Body of pancreas (tissue), 4 donors: ENCODE measurements at regions not wholly inside any gene's neighbourhood (a gene's known extent, or its start where the extent isn't known, plus 50 kb on each side); places are given as distances from the start of the nearest gene placed in this dataset. TPM values are rescaled to one million over a fixed set of nuclear protein-coding genes. Genes with fewer than 3 reads are reported as not detected.
"Not testable (repeated sequence)": the region's sequence is repeated elsewhere in the genome, so short reads cannot be mapped to it uniquely, and the experiment has no call there.

Experiments
- ATAC-seq: fragments of 150-250 bp; one replicate; pipeline ENCODE4 v1.9.1; 2016
- DNase-seq, 4 donors: peaks; one replicate each; pipeline ENCODE4 v3.0.0-alpha.2; 2019
- H3K27ac ChIP-seq, 4 donors: fragments of 200-600 bp; sonication (generic); 1 replicate in 3 of 4; 2 replicates in 1 of 4; pipeline versions ENCODE4 v1.5.1 to v1.6.1; 2016 to 2019; ENCODE audit warnings: mild to moderate bottlenecking in 1 of 4, mixed read lengths in 1 of 4, moderate library complexity in 1 of 4
- H3K27me3 ChIP-seq, 2 donors: fragments of 200-600 bp; sonication (generic); one replicate each; pipeline ENCODE4 v1.6.0; 2016; ENCODE audit warnings: mild to moderate bottlenecking in 1 of 2
- H3K36me3 ChIP-seq, 2 donors: fragments of 200-600 bp; sonication (generic); replicated peaks in 1 of 2; 2 replicates each; pipeline ENCODE4 v1.5.1; 2016; ENCODE audit warnings: low read depth in 2 of 2; ENCODE audit not compliant: insufficient read depth in 1 of 2
- H3K4me1 ChIP-seq: fragments of 200-600 bp; sonication (generic); one replicate; pipeline ENCODE4 v1.6.0; 2016
- H3K4me3 ChIP-seq, 2 donors: fragments of 200-600 bp; sonication (generic); 1 replicate in 1 of 2; 2 replicates in 1 of 2; pipeline ENCODE4 v1.5.1; 2016 to 2019
- H3K9me3 ChIP-seq, 3 donors: fragments of 200-600 bp; sonication (generic); 1 replicate in 2 of 3; 2 replicates in 1 of 3; pipeline ENCODE4 v1.5.1; 2016
- WGBS, 2 donors: methylation state at CpG; one replicate each; pipeline ENCODE4 v1.1.5; 2017; 5-methylcytosine and 5-hydroxymethylcytosine counted together
- intact Hi-C: fragments of 100-400 bp; cut with DNase I; formaldehyde crosslinking; loops from one replicate; pipeline ENCODE4 v1.15.1; 2023
- small RNA-seq: library from RNA; depleted of rRNA; stranded (forward); fragments of <200 nt; gene quantifications from one replicate; pipeline ENCODE3, GENCODE V24; 2016

- H3K27me3 ChIP-seq, H3K36me3 ChIP-seq, intact Hi-C loops, H3K4me3 ChIP-seq, ATAC-seq, H3K4me1 ChIP-seq, H3K9me3 ChIP-seq, DNase-seq, H3K27ac ChIP-seq: not testable (repeated sequence)
- WGBS, 2 donors: no CpG with 5 or more reads among the region's 2 CpGs
Observed at GRCh38 chrY:18855184-18855583, 81.6 kb upstream of the HSFY2 start.

DNA sequence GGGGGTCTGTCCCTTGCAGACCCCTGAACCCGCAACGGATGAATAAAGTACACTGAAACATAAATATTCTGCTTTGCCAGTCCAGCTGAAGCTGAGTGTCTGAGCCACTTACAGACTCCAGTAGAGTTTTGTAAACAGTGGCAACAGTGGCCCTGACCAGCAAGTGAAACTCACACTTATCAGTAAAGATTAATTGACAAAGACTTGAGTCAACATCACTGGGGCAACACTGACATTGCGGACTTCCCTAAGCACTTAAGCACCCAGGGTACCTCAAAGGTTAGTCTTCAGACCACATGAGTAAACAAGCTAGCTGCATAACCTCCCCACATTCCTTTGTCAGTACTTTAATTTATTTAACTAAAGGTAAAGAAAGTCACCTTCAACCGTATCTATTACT is 79.8 kb upstream of the HSFY2 start:
- intact Hi-C loops, H3K27ac ChIP-seq, H3K4me1 ChIP-seq, DNase-seq, ATAC-seq, H3K9me3 ChIP-seq, H3K36me3 ChIP-seq, H3K4me3 ChIP-seq, H3K27me3 ChIP-seq: not testable (repeated sequence)
- no CpG with 5 or more reads among the region's 4 CpGs for WGBS, 2 donors

DNA sequence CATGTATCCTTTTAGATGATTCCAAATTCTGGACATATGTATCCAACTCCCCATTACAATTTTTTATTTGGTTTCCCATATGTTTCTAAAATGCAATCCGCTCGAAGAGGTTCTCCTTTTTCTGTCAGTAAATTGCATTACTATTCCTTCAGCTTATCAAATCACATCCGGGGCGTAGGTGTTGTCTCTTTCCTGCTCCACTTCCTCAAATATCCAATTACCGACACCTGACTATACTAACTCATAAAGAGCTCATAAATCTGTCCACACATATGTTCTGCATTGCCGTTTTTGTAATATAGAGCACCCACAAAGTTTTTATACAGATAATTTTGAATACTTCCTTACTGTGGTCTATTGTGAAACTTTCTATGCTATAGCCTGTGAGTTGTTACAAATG is 63.1 kb upstream of the HSFY2 start:
- ATAC-seq, H3K27ac ChIP-seq, DNase-seq, H3K4me1 ChIP-seq, H3K4me3 ChIP-seq, H3K9me3 ChIP-seq, H3K36me3 ChIP-seq, intact Hi-C loops, H3K27me3 ChIP-seq: not testable (repeated sequence)
- whole genome bisulfite sequencing, 2 donors: no CpG with 5 or more reads among the region's 6 CpGs

Small RNA genes in the stretch of these regions (small RNA-seq; reads per million reads assigned to genes)
- not detected for gene CD24P4
- gene MTCYBP2: not detected
- gene RNU6-255P: not detected
